ENCODE measurements at regions not wholly inside any gene's neighbourhood (a gene's known extent, or its start where the extent isn't known, plus 50 kb on each side); places are given as distances from the start of the nearest gene placed in this dataset.

GRCh38 chr17:36703860-36704266, 102.5 kb downstream of the MRM1 start:
- Mint-ChIP-seq H3K36me3 (ENCODE audit: low read depth) (no peaks in the 10 kb centered on the region), H3K27ac (no peak overlapping the region), H3K27me3 (peaks cover 37% of the 10 kb centered on the region), H3K4me3 (no peak overlapping the region), H3K9me3 (no peaks in the 10 kb centered on the region), H3K4me1 (no peaks in the 10 kb centered on the region)
- intact Hi-C loops (cut with micrococcal nuclease) = loop anchor here (5.0 kb wide), 1 partner anchor 62 kb away; no protein-coding TSS in a partner anchor
- DNase-seq = peak; percentile 91

GRCh38 chr17:36705283-36705795, 104.0 kb downstream of the MRM1 start:
- no peaks in the 10 kb centered on the region for H3K36me3 Mint-ChIP-seq (ENCODE audit: low read depth)
- peaks cover 35% of the 10 kb centered on the region for H3K27me3 Mint-ChIP-seq
- H3K9me3 Mint-ChIP-seq = no peaks in the 10 kb centered on the region
- no peaks in the 10 kb centered on the region for H3K4me1 Mint-ChIP-seq
- no peak overlapping the region for H3K27ac Mint-ChIP-seq
- intact Hi-C loops (cut with micrococcal nuclease) = loop anchor here (5.0 kb wide), 1 partner anchor 78 kb away; no protein-coding TSS in a partner anchor
- DNase-seq = no peak
- H3K4me3 Mint-ChIP-seq = no peak overlapping the region

- DNase-seq = peak; percentile 86
- Mint-ChIP-seq H3K27me3 (peaks cover 34% of the 10 kb centered on the region), H3K4me3 (no peak overlapping the region), H3K36me3 (ENCODE audit: low read depth) (no peaks in the 10 kb centered on the region), H3K9me3 (no peaks in the 10 kb centered on the region), H3K4me1 (no peaks in the 10 kb centered on the region), H3K27ac (no peak overlapping the region)
- intact Hi-C loops (cut with micrococcal nuclease) = loop anchor here (1.0 to 5.0 kb wide), 2 partner anchors 49 to 79 kb away; no protein-coding TSS in a partner anchor
Measured at GRCh38 chr17:36705874-36706731, 104.7 kb downstream of the MRM1 start.

GRCh38 chr17:36707904-36708303, 106.5 kb downstream of the MRM1 start:
- intact Hi-C loops (cut with micrococcal nuclease) = loop anchor here (5.0 kb wide), 1 partner anchor 81 kb away; no protein-coding TSS in a partner anchor
- Mint-ChIP-seq H3K4me1 (no peaks in the 10 kb centered on the region), H3K36me3 (ENCODE audit: low read depth) (no peaks in the 10 kb centered on the region), H3K4me3 (no peak overlapping the region), H3K27me3 (peaks cover 36% of the 10 kb centered on the region), H3K27ac (no peak overlapping the region), H3K9me3 (no peaks in the 10 kb centered on the region)
- DNase-seq = no peak

- Mint-ChIP-seq H3K4me1 (no peaks in the 10 kb centered on the region), H3K27me3 (peaks cover 15% of the 10 kb centered on the region), H3K9me3 (no peaks in the 10 kb centered on the region), H3K27ac (no peak overlapping the region), H3K36me3 (ENCODE audit: low read depth) (no peaks in the 10 kb centered on the region), H3K4me3 (no peak overlapping the region)
- no peak for DNase-seq
- intact Hi-C loops (cut with micrococcal nuclease) = no loop called here
Measured at GRCh38 chr17:36714789-36715188, 113.4 kb downstream of the MRM1 start.

GRCh38 chr17:36715951-36716350, 114.6 kb downstream of the MRM1 start:
- no peaks in the 10 kb centered on the region for H3K9me3 Mint-ChIP-seq
- DNase-seq = no peak
- H3K27ac Mint-ChIP-seq = no peak overlapping the region
- no peaks in the 10 kb centered on the region for H3K36me3 Mint-ChIP-seq (ENCODE audit: low read depth)
- intact Hi-C loops (cut with micrococcal nuclease) = no loop called here
- peaks cover 2% of the 10 kb centered on the region for H3K4me1 Mint-ChIP-seq
- H3K27me3 Mint-ChIP-seq = peaks cover 12% of the 10 kb centered on the region
- H3K4me3 Mint-ChIP-seq = no peak overlapping the region

- Mint-ChIP-seq H3K4me1 (peaks cover 12% of the 10 kb centered on the region), H3K27me3 (peaks cover 8% of the 10 kb centered on the region), H3K4me3 (no peak overlapping the region), H3K9me3 (no peaks in the 10 kb centered on the region), H3K36me3 (ENCODE audit: low read depth) (no peaks in the 10 kb centered on the region), H3K27ac (no peak overlapping the region)
- DNase-seq = no peak
- intact Hi-C loops (cut with micrococcal nuclease) = no loop called here
Measured at GRCh38 chr17:36717088-36717487, 115.7 kb downstream of the MRM1 start.

GRCh38 chr17:36720131-36720530, 118.7 kb downstream of the MRM1 start:
- H3K9me3 Mint-ChIP-seq = no peaks in the 10 kb centered on the region
- H3K4me3 Mint-ChIP-seq = no peak overlapping the region
- no peaks in the 10 kb centered on the region for H3K27me3 Mint-ChIP-seq
- DNase-seq = no peak
- intact Hi-C loops (cut with micrococcal nuclease) = loop anchor here (5.0 to 10.0 kb wide), 2 partner anchors 43 to 175 kb away; partner anchors contain the start of gene GGNBP2
- peaks cover 34% of the 10 kb centered on the region for H3K4me1 Mint-ChIP-seq
- H3K36me3 Mint-ChIP-seq (ENCODE audit: low read depth) = peaks cover 2% of the 10 kb centered on the region
- H3K27ac Mint-ChIP-seq = peak overlapping the region; percentile 99

GRCh38 chr17:36721560-36722120, 120.3 kb downstream of the MRM1 start:
- intact Hi-C loops (cut with micrococcal nuclease) = loop anchor here (2.0 to 10.0 kb wide), 3 partner anchors 44 to 227 kb away; partner anchors contain the start of genes AATF and GGNBP2
- DNase-seq = peak; percentile 72
- Mint-ChIP-seq H3K36me3 (ENCODE audit: low read depth) (peaks cover 5% of the 10 kb centered on the region), H3K4me3 (peak overlapping the region; percentile 80), H3K9me3 (peaks cover 2% of the 10 kb centered on the region), H3K4me1 (peaks cover 46% of the 10 kb centered on the region), H3K27me3 (no peaks in the 10 kb centered on the region), H3K27ac (peak overlapping the region; percentile 99)

- Mint-ChIP-seq H3K27me3 (no peaks in the 10 kb centered on the region), H3K27ac (peak overlapping the region; percentile 99), H3K36me3 (ENCODE audit: low read depth) (peaks cover 7% of the 10 kb centered on the region), H3K9me3 (peaks cover 4% of the 10 kb centered on the region), H3K4me3 (peak overlapping the region; percentile 80), H3K4me1 (peaks cover 50% of the 10 kb centered on the region)
- intact Hi-C loops (cut with micrococcal nuclease) = loop anchor here (2.0 to 10.0 kb wide), 3 partner anchors 45 to 226 kb away; partner anchors contain the start of genes AATF and GGNBP2
- peak; percentile 96 for DNase-seq
Measured at GRCh38 chr17:36722121-36722902, 120.9 kb downstream of the MRM1 start.

- peak overlapping the region; percentile 80 for H3K4me3 Mint-ChIP-seq
- H3K36me3 Mint-ChIP-seq (ENCODE audit: low read depth) = peaks cover 7% of the 10 kb centered on the region
- H3K27ac Mint-ChIP-seq = peak overlapping the region; percentile 91
- no peaks in the 10 kb centered on the region for H3K27me3 Mint-ChIP-seq
- H3K9me3 Mint-ChIP-seq = peaks cover 4% of the 10 kb centered on the region
- H3K4me1 Mint-ChIP-seq = peaks cover 54% of the 10 kb centered on the region
- no peak for DNase-seq
- intact Hi-C loops (cut with micrococcal nuclease) = loop anchor here (2.0 to 10.0 kb wide), 3 partner anchors 46 to 226 kb away; partner anchors contain the start of genes AATF and GGNBP2
Measured at GRCh38 chr17:36722903-36723263, 121.5 kb downstream of the MRM1 start.

GRCh38 chr17:36723459-36724025, 122.2 kb downstream of the MRM1 start:
- Mint-ChIP-seq H3K36me3 (ENCODE audit: low read depth) (peaks cover 8% of the 10 kb centered on the region), H3K9me3 (peaks cover 4% of the 10 kb centered on the region), H3K27ac (peak overlapping the region; percentile 91), H3K4me1 (peaks cover 61% of the 10 kb centered on the region), H3K27me3 (peaks cover 4% of the 10 kb centered on the region), H3K4me3 (peak overlapping the region; percentile 80)
- peak; percentile 64 for DNase-seq
- intact Hi-C loops (cut with micrococcal nuclease) = loop anchor here (2.0 to 10.0 kb wide), 3 partner anchors 46 to 225 kb away; partner anchors contain the start of genes AATF and GGNBP2

GRCh38 chr17:36726199-36726598, 124.8 kb downstream of the MRM1 start:
- Mint-ChIP-seq H3K4me1 (peaks cover 62% of the 10 kb centered on the region), H3K27ac (peak overlapping the region; percentile 87), H3K27me3 (peaks cover 7% of the 10 kb centered on the region), H3K36me3 (ENCODE audit: low read depth) (peaks cover 8% of the 10 kb centered on the region), H3K9me3 (peaks cover 4% of the 10 kb centered on the region), H3K4me3 (peak overlapping the region; percentile 60)
- no peak for DNase-seq
- intact Hi-C loops (cut with micrococcal nuclease) = loop anchor here (10.0 kb wide), 1 partner anchor 181 kb away; the partner anchor contains the start of gene GGNBP2
